ENCODE measurements at regions not wholly inside any gene's neighbourhood (a gene's known extent, or its start where the extent isn't known, plus 50 kb on each side); places are given as distances from the start of the nearest gene placed in this dataset.

DNA sequence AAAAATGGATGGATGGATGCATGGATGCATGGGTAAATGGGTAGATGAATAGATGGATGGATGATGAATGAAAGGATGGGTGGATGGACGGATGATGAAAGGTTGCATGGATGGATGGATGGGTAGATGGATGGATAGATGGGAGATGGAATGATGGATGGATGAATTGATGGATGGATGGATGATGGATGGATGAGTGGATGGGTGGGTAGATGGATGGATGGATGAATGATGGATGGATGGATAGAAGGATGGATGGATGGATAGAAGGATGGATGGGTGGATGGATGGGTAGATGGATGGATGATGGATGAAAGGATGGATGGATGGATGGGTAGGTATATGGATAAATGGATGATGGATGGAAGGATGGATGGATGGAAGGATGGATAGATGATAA lies 115.1 kb upstream of the LSM14A start:
- Histone ChIP-seq H3K27me3 (ENCODE audit: insufficient read depth, insufficient read length) (no peaks in the 10 kb centered on the region), H3K4me3 (ENCODE audit: insufficient read length, low read depth) (no peak overlapping the region), H3K9ac (ENCODE audit: insufficient read length, low read depth) (no peak overlapping the region), H3K4me1 (ENCODE audit: insufficient read depth, insufficient read length) (no peaks in the 10 kb centered on the region), H3K9me3 (ENCODE audit: insufficient read depth, low read length) (no peaks in the 10 kb centered on the region), H3K36me3 (ENCODE audit: insufficient read depth, insufficient read length, low read length) (no peaks in the 10 kb centered on the region)
- DNase-seq (ENCODE audit: low read depth, low spot score), result no peak
- TF ChIP-seq YY1 (IDR thresholded peaks at IDR 0.05; ENCODE audit: insufficient read depth, insufficient read length) (no peak), SUZ12 (IDR thresholded peaks at IDR 0.05; ENCODE audit: extremely low read depth, insufficient read depth, insufficient read length) (no peak), ZNF274 (IDR thresholded peaks at IDR 0.05; ENCODE audit: low read depth, low read length) (no peak)

DNA sequence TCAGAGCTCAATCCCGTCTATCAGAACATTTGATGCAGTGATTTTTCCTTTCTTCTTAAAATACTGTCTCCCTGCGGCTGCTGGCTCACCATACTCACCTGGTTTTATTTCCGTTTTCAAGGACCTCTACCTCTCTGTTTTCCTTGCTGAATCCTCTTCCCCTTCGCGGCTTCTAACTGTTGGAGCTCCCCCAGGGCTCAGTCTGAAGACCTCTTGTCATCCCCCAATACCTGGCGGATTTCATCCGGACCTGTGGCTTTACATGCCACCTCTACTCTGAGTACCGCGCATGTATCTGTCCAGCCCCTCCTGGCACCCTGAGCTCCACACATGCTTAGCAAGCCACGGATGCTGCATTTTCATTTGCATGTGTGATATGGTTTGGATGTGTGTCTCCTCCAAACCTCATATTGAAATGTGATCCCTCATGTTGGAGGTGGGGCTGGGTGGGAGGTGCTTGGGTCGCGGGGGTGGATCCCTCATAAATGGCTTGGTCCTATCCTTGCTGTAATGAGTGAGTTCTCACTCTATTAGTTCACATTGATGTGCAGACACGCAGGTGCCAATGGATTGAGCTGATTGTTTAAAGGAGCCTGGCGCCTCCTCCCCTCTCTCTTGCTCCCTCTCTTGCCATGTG lies 106.2 kb upstream of the LSM14A start:
- DNase-seq (ENCODE audit: low read depth, low spot score), result no peak
- Histone ChIP-seq H3K27me3 (ENCODE audit: insufficient read depth, insufficient read length) (no peaks in the 10 kb centered on the region), H3K4me3 (ENCODE audit: insufficient read length, low read depth) (no peak overlapping the region), H3K9ac (ENCODE audit: insufficient read length, low read depth) (no peak overlapping the region), H3K4me1 (ENCODE audit: insufficient read depth, insufficient read length) (no peaks in the 10 kb centered on the region), H3K9me3 (ENCODE audit: insufficient read depth, low read length) (no peaks in the 10 kb centered on the region), H3K36me3 (ENCODE audit: insufficient read depth, insufficient read length, low read length) (no peaks in the 10 kb centered on the region)
- no peak for TF ChIP-seq YY1 (IDR thresholded peaks at IDR 0.05; ENCODE audit: insufficient read depth, insufficient read length)
- no peak for TF ChIP-seq SUZ12 (IDR thresholded peaks at IDR 0.05; ENCODE audit: extremely low read depth, insufficient read depth, insufficient read length)
- TF ChIP-seq ZNF274 (IDR thresholded peaks at IDR 0.05; ENCODE audit: low read depth, low read length), result no peak

DNA sequence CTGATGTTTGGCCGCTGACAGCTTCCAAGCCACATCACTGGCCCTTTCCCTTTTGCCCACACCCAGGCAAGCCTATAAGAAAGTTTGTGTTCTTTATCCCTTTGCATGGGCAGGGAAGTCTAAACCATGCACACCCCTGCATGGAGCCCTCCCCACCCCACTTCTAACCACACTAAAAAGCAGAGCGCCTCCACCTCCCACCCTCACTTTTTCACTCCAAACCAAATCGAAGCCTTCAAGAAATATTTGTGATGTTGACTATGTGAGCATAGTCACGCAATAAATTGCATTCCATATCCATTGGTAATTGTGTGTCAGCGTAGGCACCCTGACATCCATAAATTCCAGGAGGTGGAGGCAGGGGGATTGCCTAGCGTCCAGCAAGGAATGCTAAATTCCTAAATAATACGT lies 104.4 kb upstream of the LSM14A start:
- H3K9ac ChIP-seq (ENCODE audit: insufficient read length, low read depth), result no peak overlapping the region
- TF ChIP-seq ZNF274 (IDR thresholded peaks at IDR 0.05; ENCODE audit: low read depth, low read length) (no peak), YY1 (IDR thresholded peaks at IDR 0.05; ENCODE audit: insufficient read depth, insufficient read length) (no peak), SUZ12 (IDR thresholded peaks at IDR 0.05; ENCODE audit: extremely low read depth, insufficient read depth, insufficient read length) (no peak)
- H3K4me3 ChIP-seq (ENCODE audit: insufficient read length, low read depth), result no peak overlapping the region
- H3K36me3 ChIP-seq (ENCODE audit: insufficient read depth, insufficient read length, low read length), result no peaks in the 10 kb centered on the region
- no peak for DNase-seq (ENCODE audit: low read depth, low spot score)
- H3K4me1 ChIP-seq (ENCODE audit: insufficient read depth, insufficient read length), result no peaks in the 10 kb centered on the region
- H3K9me3 ChIP-seq (ENCODE audit: insufficient read depth, low read length), result no peaks in the 10 kb centered on the region
- H3K27me3 ChIP-seq (ENCODE audit: insufficient read depth, insufficient read length), result no peaks in the 10 kb centered on the region

DNA sequence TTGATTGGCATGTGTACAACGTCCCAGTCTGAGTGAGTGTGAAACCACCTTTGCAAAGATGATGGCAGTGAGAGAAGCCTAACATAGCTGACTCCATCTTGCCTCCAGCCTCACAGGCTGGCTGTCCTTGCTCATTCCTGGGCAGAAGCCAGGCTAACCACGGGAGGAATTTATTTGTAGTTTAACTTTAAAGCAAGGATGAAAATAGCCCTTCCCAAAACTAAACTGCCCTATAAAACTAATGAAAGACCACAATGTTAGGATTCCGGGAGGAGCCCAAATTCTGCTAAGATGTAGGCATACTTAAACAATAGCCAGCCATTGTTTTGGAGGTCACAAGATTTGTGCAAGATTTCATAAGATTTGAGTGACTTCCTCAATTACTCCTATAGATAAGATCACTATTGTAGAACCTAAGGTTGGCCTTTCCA lies 96.6 kb upstream of the LSM14A start:
- Histone ChIP-seq H3K9ac (ENCODE audit: insufficient read length, low read depth) (no peak overlapping the region), H3K9me3 (ENCODE audit: insufficient read depth, low read length) (peaks cover 11% of the 10 kb centered on the region; the same call in 1 of the 2 replicates), H3K4me3 (ENCODE audit: insufficient read length, low read depth) (no peak overlapping the region), H3K36me3 (ENCODE audit: insufficient read depth, insufficient read length, low read length) (no peaks in the 10 kb centered on the region), H3K27me3 (ENCODE audit: insufficient read depth, insufficient read length) (no peaks in the 10 kb centered on the region), H3K4me1 (ENCODE audit: insufficient read depth, insufficient read length) (no peaks in the 10 kb centered on the region)
- no peak for DNase-seq (ENCODE audit: low read depth, low spot score)
- no peak for TF ChIP-seq ZNF274 (IDR thresholded peaks at IDR 0.05; ENCODE audit: low read depth, low read length)
- TF ChIP-seq YY1 (IDR thresholded peaks at IDR 0.05; ENCODE audit: insufficient read depth, insufficient read length), result no peak
- TF ChIP-seq SUZ12 (IDR thresholded peaks at IDR 0.05; ENCODE audit: extremely low read depth, insufficient read depth, insufficient read length), result no peak

DNA sequence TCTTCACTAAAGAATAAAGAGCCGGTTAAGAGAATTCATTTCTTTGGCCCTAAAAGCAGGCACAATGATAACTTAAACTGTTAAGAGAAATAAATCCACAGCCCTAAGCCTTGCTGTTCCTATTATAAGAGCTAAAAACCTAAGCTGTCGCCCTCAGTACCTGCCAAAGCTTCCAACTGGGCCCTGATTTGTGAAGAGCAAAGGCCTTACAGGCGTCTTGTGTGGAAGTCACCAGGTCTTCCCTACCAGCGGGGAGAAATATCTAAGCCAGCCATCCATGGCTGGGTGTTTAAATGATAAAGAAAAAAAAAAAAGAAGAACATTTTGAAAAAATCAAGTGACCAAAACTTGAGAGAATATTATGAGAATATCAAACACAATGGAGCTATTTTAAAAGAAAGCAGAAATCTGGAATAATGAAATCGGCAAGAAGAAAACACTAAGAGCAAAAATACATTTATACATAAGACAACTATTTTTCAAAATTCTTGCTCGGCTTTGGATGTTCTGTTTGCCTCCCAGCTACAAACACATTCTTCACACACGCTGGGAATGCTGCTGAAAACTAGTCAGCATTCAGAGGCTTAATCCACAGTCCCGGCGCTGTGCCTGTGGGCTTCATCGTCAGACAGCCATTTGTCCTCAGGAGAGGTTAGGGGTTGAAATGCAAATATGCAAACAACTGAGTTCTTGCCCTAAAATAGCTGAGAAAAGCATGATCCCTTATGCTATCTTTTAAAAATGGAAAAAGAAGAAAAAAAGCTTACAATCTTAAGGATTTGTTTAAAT lies 89.8 kb upstream of the LSM14A start:
- Histone ChIP-seq H3K36me3 (ENCODE audit: insufficient read depth, insufficient read length, low read length) (no peaks in the 10 kb centered on the region), H3K4me1 (ENCODE audit: insufficient read depth, insufficient read length) (peaks cover 3% of the 10 kb centered on the region), H3K4me3 (ENCODE audit: insufficient read length, low read depth) (no peak overlapping the region), H3K9me3 (ENCODE audit: insufficient read depth, low read length) (peaks cover 20% of the 10 kb centered on the region; the same call in 1 of the 2 replicates), H3K27me3 (ENCODE audit: insufficient read depth, insufficient read length) (no peaks in the 10 kb centered on the region), H3K9ac (ENCODE audit: insufficient read length, low read depth) (no peak overlapping the region)
- DNase-seq (ENCODE audit: low read depth, low spot score), result peak; percentile 57
- no peak for TF ChIP-seq ZNF274 (IDR thresholded peaks at IDR 0.05; ENCODE audit: low read depth, low read length)
- TF ChIP-seq YY1 (IDR thresholded peaks at IDR 0.05; ENCODE audit: insufficient read depth, insufficient read length), result no peak
- no peak for TF ChIP-seq SUZ12 (IDR thresholded peaks at IDR 0.05; ENCODE audit: extremely low read depth, insufficient read depth, insufficient read length)

DNA sequence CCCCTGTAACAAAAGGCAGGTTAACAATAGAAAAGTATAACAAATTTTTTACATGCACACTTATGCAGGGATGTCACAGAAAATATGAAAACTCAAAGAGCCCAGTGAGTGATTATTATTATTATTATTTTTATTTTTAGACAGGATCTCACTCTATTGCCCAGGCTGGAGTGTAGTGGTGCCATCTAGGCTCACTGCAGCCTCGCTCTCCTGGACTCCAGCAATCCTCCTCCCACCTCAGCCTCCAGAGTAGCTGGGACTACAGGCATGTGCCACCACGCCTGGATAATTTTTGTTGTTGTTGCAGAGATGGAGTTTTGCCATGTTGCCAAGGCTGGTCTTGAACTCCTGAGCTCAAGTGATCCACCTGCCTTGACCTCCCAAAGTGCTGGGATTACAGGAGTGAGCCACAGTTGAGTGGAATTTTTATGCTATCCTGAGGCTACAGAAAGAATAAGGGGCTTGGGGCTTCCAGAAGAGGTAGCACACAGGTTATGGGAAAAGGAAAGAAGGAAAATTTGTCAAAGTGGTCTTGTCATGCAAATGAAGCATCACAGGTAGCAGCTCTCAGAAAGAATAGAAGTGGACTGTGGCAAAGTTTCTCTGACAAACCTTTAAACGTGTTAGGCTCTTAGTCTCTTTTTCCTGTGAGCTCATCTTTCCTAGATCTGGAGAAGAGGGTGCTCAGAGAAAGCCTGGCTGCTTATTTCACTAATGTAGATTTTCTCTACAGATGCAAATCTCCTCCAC lies 87.7 kb upstream of the LSM14A start:
- H3K9ac ChIP-seq (ENCODE audit: insufficient read length, low read depth), result no peak overlapping the region

More for the DNA sequence above, 87.7 kb upstream of the LSM14A start:
- peaks cover 3% of the 10 kb centered on the region for H3K4me1 ChIP-seq (ENCODE audit: insufficient read depth, insufficient read length)
- no peaks in the 10 kb centered on the region for H3K27me3 ChIP-seq (ENCODE audit: insufficient read depth, insufficient read length)
- peak; percentile 18 for DNase-seq (ENCODE audit: low read depth, low spot score)
- H3K4me3 ChIP-seq (ENCODE audit: insufficient read length, low read depth), result no peak overlapping the region
- peaks cover 14% of the 10 kb centered on the region; the same call in 1 of the 2 replicates for H3K9me3 ChIP-seq (ENCODE audit: insufficient read depth, low read length)
- no peaks in the 10 kb centered on the region for H3K36me3 ChIP-seq (ENCODE audit: insufficient read depth, insufficient read length, low read length)
- TF ChIP-seq SUZ12 (IDR thresholded peaks at IDR 0.05; ENCODE audit: extremely low read depth, insufficient read depth, insufficient read length) (no peak), YY1 (IDR thresholded peaks at IDR 0.05; ENCODE audit: insufficient read depth, insufficient read length) (no peak), ZNF274 (IDR thresholded peaks at IDR 0.05; ENCODE audit: low read depth, low read length) (no peak)
